GM12878 (cell line): ENCODE measurements at regions not wholly inside any gene's neighbourhood (a gene's known extent, or its start where the extent isn't known, plus 50 kb on each side); places are given as distances from the start of the nearest gene placed in this dataset.

Experiments
- ATAC-seq: fragments of 200-7000 bp; cut with Tn5 transposase; 3 replicates; pipeline ENCODE4 v1.9.1; 2020; ENCODE audit warnings: mild to moderate bottlenecking, moderate library complexity
- BruUV-seq: library from RNA; stranded (reverse); fragments of 400-500 nt; replicated peaks from 2 replicates; lab custom pipeline; 2021; lab: Mats Ljungman, UMichigan
- CTCF ChIA-PET: fragments of 300-600 bp; sonication (Branson Sonifier 250); formaldehyde crosslinking; extraction: SDS; loops from one replicate; lab custom pipeline; 2021; ENCODE audit warnings: inconsistent platforms; lab: Yijun Ruan, JAX
- POLR2A ChIA-PET: fragments of 350-600 bp; formaldehyde crosslinking; extraction: SDS; loops from one replicate; lab custom pipeline; 2021; ENCODE audit warnings: inconsistent platforms; lab: Charles Lee
- RAD21 ChIA-PET: fragments of 300-600 bp; sonication (Branson Sonifier 250); formaldehyde crosslinking; loops from one replicate; lab custom pipeline; 2023; ENCODE audit warnings: antibody characterized with exemption; ENCODE audit not compliant: unreplicated experiment; lab: Charles Lee
- SMC1A ChIA-PET: fragments of 300-600 bp; sonication (Branson Sonifier 250); formaldehyde crosslinking; loops from one replicate; lab custom pipeline; 2023; ENCODE audit not compliant: unreplicated experiment, uncharacterized antibody; lab: Charles Lee
- DNase-seq: peaks from one replicate; pipeline ENCODE4 v3.0.0-alpha.2; 2011; ENCODE audit warnings: low read depth, low spot score
- FAIRE-seq: peaks from 3 replicates; lab custom pipeline; 2011; peaks lifted over from hg19 to GRCh38; lab: Jason Lieb, UNC
- H2AFZ ChIP-seq: 2 replicates; pipeline ENCODE4 v1.6.0; 2011; ENCODE audit warnings: low read depth, low read length, control low read depth; ENCODE audit not compliant: control insufficient read depth
- H3K27ac ChIP-seq: 2 replicates; pipeline ENCODE4 v1.5.1; 2011; ENCODE audit warnings: control low read depth; ENCODE audit not compliant: control insufficient read depth, insufficient read depth
- H3K27me3 ChIP-seq, 2 experiments: replicated peaks in 1 of 2; 2 replicates each; pipeline versions ENCODE4 v1.6.0 to v1.6.1; 2011; ENCODE audit warnings: low read length in 1 of 2; ENCODE audit not compliant: control insufficient read depth in 2 of 2, insufficient read depth in 2 of 2
- H3K36me3 ChIP-seq, 2 experiments: 2 replicates each; pipeline ENCODE4 v1.5.1; 2011; ENCODE audit warnings: low read length in 1 of 2; ENCODE audit not compliant: control insufficient read depth in 2 of 2, insufficient read depth in 2 of 2
- H3K4me1 ChIP-seq: 2 replicates; pipeline ENCODE4 v1.6.1; 2011; ENCODE audit warnings: mild to moderate bottlenecking, low read length, moderate library complexity, mixed read lengths; ENCODE audit not compliant: control insufficient read depth, insufficient read depth
- H3K4me2 ChIP-seq: 2 replicates; pipeline ENCODE4 v1.6.0; 2011; ENCODE audit warnings: control low read depth; ENCODE audit not compliant: control insufficient read depth, insufficient read depth
- H3K4me3 ChIP-seq: fragments of 200-600 bp; sonication (generic); 2 replicates; pipeline ENCODE4 v1.5.1; 2016
- H3K79me2 ChIP-seq: 2 replicates; pipeline ENCODE4 v1.6.0; 2011; ENCODE audit warnings: low read length; ENCODE audit not compliant: control insufficient read depth, insufficient read depth
- H3K9ac ChIP-seq: 2 replicates; pipeline ENCODE4 v1.8.0; 2011; ENCODE audit warnings: low read length, control low read depth, mixed read lengths; ENCODE audit not compliant: control insufficient read depth, insufficient read depth
- H3K9me3 ChIP-seq: replicated peaks from 3 replicates; pipeline ENCODE4 v1.5.1; 2011; ENCODE audit warnings: mild to moderate bottlenecking, low read length; ENCODE audit not compliant: control insufficient read depth, insufficient read depth
- H4K20me1 ChIP-seq: 2 replicates; pipeline ENCODE4 v1.6.0; 2011; ENCODE audit not compliant: control insufficient read depth, insufficient read depth
- BMI1 ChIP-seq: fragments of 450-650 bp; IDR thresholded peaks from 2 replicates; pipeline ENCODE4 v1.6.1; 2016; ENCODE audit warnings: mild to moderate bottlenecking, moderate library complexity, borderline replicate concordance
- CBX3 ChIP-seq: fragments of 200-600 bp; sonication (generic); IDR thresholded peaks from 2 replicates; pipeline ENCODE4 v1.6.1; 2016; ENCODE audit warnings: low read depth, borderline replicate concordance
- CBX5 ChIP-seq: sonication (generic); IDR thresholded peaks from 2 replicates; pipeline ENCODE4 v1.6.1; 2016; ENCODE audit warnings: low read depth, moderate library complexity, mild to moderate bottlenecking, inconsistent platforms
- ETV6 ChIP-seq, 2 experiments: fragments of 450-650 bp in 1 of 2; IDR thresholded peaks in 1 of 2; conservative IDR thresholded peaks in 1 of 2; 2 replicates each; pipeline ENCODE4 v1.6.1; 2014; ENCODE audit warnings: antibody characterized with exemption in 1 of 2, borderline replicate concordance in 1 of 2, low read depth in 1 of 2, mild to moderate bottlenecking in 1 of 2, moderate library complexity in 1 of 2
- IRF3 ChIP-seq: fragments of 450-650 bp; IDR thresholded peaks from 2 replicates; pipeline ENCODE4 v1.6.1; 2014; ENCODE audit warnings: mild to moderate bottlenecking
- MEF2B ChIP-seq: fragments of 450-650 bp; IDR thresholded peaks from 2 replicates; pipeline ENCODE4 v1.6.1; 2018; ENCODE audit warnings: mild to moderate bottlenecking, moderate library complexity; ENCODE audit not compliant: partially characterized antibody, poor library complexity, severe bottlenecking
- NFYA ChIP-seq: IDR thresholded peaks from 2 replicates; pipeline ENCODE4 v1.6.1; 2011; ENCODE audit warnings: low read depth, mild to moderate bottlenecking, low read length, improper control_type of control experiment, borderline replicate concordance
- PAX8 ChIP-seq: fragments of 450-650 bp; IDR thresholded peaks from 2 replicates; pipeline ENCODE4 v1.6.1; 2017; ENCODE audit warnings: mild to moderate bottlenecking, moderate library complexity
- PML ChIP-seq: IDR thresholded peaks from 2 replicates; pipeline ENCODE4 v1.6.1; 2012; ENCODE audit warnings: low read length, inconsistent platforms
- RFX5 ChIP-seq: IDR thresholded peaks from 2 replicates; pipeline ENCODE4 v1.6.1; 2011; ENCODE audit warnings: low read depth, low read length, improper control_type of control experiment
- SREBF2 ChIP-seq: IDR thresholded peaks from 2 replicates; pipeline ENCODE4 v1.6.1; 2012; ENCODE audit warnings: mild to moderate bottlenecking, low read length
- SRF ChIP-seq, 2 experiments: IDR thresholded peaks; 2 replicates each; pipeline ENCODE4 v1.6.1; 2011; ENCODE audit warnings: low read depth in 2 of 2, low read length in 2 of 2, mild to moderate bottlenecking in 1 of 2, moderate library complexity in 1 of 2
- TBL1XR1 ChIP-seq: IDR thresholded peaks from 2 replicates; pipeline ENCODE4 v1.6.1; 2012; ENCODE audit warnings: low read depth, low read length, improper control_type of control experiment
- YBX1 ChIP-seq: fragments of 450-650 bp; IDR thresholded peaks from 2 replicates; pipeline ENCODE4 v1.6.1; 2016; ENCODE audit warnings: antibody characterized with exemption
- WGBS: methylation state at CpG from one replicate; pipeline ENCODE4 v1.1.6; 2016; ENCODE audit warnings: low lambda C conversion rate; ENCODE audit not compliant: insufficient replicate concordance, insufficient coverage; ENCODE audit errors: missing lambda C conversion rate; 5-methylcytosine and 5-hydroxymethylcytosine counted together
- in situ Hi-C: fragments of 300-500 bp; cut with MboI; formaldehyde crosslinking; loops from 9 replicates; pipeline ENCODE4 v1.14.3; 2018; ENCODE audit warnings: mixed read lengths
- intact Hi-C: fragments of 100-400 bp; cut with micrococcal nuclease; formaldehyde crosslinking; loops from one replicate; pipeline ENCODE4 v1.14.2; 2022; ENCODE audit not compliant: unreplicated experiment
- TF ChIP-seq, protein P1 (sequence below): fragments of 450-650 bp; IDR thresholded peaks from 2 replicates; pipeline ENCODE4 v1.6.1; 2018; ENCODE audit warnings: borderline replicate concordance, mild to moderate bottlenecking; ENCODE audit not compliant: partially characterized antibody
- TF ChIP-seq, protein P2 (sequence below): IDR thresholded peaks from 2 replicates; pipeline ENCODE4 v1.6.1; 2012; ENCODE audit warnings: low read depth, low read length, improper control_type of control experiment
- TF ChIP-seq, protein P3 (sequence below): fragments of 450-650 bp; IDR thresholded peaks from 2 replicates; pipeline ENCODE4 v1.6.1; 2016; ENCODE audit warnings: mild to moderate bottlenecking

DNA sequence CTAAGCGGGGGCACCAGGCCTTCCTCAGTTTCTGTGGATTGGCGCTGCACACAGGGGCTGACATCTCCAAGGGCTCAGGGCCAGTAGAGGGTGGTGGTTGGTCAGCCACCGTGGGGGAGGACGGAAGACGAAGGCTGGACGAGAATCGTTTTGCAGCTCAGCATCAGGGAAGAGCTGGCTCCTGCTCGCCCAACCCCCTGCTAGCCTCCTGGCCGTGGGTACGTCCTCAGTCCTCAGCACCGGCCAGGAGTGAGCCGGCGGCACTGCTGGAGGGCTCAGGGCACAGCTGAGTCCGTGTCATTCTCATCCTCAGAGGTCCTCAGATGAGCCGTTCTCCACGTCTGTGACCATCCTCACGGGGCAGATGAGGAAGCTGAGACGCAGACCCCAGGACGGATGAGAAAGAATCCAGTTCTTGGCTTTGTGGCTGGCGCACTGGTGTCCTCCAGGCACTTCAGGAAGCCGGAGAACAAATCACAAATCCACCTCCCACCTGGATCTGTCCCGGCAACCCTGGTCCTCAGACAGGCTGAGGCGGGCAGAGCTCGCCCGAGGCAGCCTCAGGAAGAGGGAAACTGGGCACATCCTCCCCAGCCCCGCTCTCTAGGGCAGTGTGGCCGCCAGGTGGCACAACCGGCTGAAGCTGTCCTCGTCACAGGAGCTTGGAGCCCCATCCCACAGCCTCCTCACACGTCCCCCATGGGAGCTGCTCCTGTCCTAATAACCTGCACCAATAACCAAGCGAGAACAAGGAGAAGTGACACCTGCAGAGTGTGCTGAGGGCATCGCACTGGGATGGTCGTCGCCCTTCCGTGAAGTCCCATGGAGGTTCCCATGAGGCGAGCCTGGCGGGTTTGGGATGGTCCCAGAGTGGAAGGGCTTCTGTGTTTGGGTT lies 393.7 kb downstream of the BRD1 start (continued):
- TF ChIP-seq PAX8, result no peak
- no peak for TF ChIP-seq ETV6 (conservative IDR thresholded peaks at IDR 0.05 in 1 of 2, IDR thresholded peaks at IDR 0.05 in 1 of 2; ENCODE audit: borderline replicate concordance in 1 of 2, low read depth in 1 of 2)
- no peak for TF ChIP-seq SRF (IDR thresholded peaks at IDR 0.05; ENCODE audit: low read depth in 2 of 2, low read length in 2 of 2)

DNA sequence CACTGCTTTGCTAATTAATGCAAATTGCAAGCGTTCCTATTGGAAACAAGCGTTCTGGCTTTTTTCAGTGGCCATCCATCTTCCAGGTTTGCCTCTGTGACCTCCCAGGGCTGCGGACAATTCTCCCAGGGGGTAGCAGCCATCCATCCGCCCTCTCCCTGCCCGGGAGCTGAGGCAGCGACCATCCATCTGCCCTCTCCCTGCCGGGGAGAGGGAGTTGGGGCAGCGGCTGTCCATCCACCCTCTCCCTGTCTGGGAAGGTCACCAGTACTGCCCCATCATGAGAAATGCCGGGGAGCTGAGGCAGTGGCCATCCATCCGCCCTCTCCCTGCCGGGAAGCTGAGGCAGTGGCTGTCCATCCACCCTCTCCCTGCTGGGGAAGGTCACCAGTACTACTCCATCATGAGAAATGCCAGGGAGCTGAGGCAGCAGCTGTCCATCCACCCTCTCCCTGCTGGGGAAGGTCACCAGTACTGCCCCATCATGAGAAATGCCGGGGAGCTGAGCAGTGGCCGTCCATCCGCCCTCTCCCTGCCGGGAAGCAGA lies 394.7 kb downstream of the BRD1 start:
- in situ Hi-C loops (loop anchor here (10.0 kb wide), 1 partner anchor 58 kb away; no protein-coding TSS in a partner anchor), intact Hi-C loops (no loop called here)
- Histone ChIP-seq H3K4me2 (no peak overlapping the region), H3K36me3 (no peaks in the 10 kb centered on the region), H2AFZ (no peak overlapping the region), H3K9me3 (no peaks in the 10 kb centered on the region; the same call in 2 of the 3 replicates), H3K4me3 (no peak overlapping the region), H3K27ac (no peak overlapping the region), H4K20me1 (no peaks in the 10 kb centered on the region), H3K9ac (no peak overlapping the region), H3K4me1 (no peaks in the 10 kb centered on the region), H3K27me3 (no peaks in the 10 kb centered on the region), H3K79me2 (no peaks in the 10 kb centered on the region)
- ChIA-PET RAD21 (no interaction called here), POLR2A (no interaction called here), CTCF (no interaction called here), SMC1A (no interaction called here)
- no peak for FAIRE-seq
- ATAC-seq, result no peak
- no peak for DNase-seq
- 31% methylated on average over 12 of the region's 15 CpGs for WGBS
- no TSS peak for BruUV-seq
- TF ChIP-seq TBL1XR1 (no peak), YBX1 (no peak), PML (no peak), CBX5 (no peak), MEF2B (no peak), BMI1 (no peak), SREBF2 (no peak), NFYA (no peak), CBX3 (no peak), RFX5 (no peak), IRF3 (no peak)
- TF ChIP-seq, protein P1, sequence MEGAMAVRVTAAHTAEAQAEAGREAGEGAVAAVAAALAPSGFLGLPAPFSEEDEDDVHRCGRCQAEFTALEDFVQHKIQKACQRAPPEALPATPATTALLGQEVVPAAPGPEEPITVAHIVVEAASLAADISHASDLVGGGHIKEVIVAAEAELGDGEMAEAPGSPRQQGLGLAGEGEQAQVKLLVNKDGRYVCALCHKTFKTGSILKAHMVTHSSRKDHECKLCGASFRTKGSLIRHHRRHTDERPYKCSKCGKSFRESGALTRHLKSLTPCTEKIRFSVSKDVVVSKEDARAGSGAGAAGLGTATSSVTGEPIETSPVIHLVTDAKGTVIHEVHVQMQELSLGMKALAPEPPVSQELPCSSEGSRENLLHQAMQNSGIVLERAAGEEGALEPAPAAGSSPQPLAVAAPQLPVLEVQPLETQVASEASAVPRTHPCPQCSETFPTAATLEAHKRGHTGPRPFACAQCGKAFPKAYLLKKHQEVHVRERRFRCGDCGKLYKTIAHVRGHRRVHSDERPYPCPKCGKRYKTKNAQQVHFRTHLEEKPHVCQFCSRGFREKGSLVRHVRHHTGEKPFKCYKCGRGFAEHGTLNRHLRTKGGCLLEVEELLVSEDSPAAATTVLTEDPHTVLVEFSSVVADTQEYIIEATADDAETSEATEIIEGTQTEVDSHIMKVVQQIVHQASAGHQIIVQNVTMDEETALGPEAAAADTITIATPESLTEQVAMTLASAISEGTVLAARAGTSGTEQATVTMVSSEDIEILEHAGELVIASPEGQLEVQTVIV, result no peak
- TF ChIP-seq, protein P2, sequence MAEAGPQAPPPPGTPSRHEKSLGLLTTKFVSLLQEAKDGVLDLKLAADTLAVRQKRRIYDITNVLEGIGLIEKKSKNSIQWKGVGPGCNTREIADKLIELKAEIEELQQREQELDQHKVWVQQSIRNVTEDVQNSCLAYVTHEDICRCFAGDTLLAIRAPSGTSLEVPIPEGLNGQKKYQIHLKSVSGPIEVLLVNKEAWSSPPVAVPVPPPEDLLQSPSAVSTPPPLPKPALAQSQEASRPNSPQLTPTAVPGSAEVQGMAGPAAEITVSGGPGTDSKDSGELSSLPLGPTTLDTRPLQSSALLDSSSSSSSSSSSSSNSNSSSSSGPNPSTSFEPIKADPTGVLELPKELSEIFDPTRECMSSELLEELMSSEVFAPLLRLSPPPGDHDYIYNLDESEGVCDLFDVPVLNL, result no peak
- TF ChIP-seq, protein P3, sequence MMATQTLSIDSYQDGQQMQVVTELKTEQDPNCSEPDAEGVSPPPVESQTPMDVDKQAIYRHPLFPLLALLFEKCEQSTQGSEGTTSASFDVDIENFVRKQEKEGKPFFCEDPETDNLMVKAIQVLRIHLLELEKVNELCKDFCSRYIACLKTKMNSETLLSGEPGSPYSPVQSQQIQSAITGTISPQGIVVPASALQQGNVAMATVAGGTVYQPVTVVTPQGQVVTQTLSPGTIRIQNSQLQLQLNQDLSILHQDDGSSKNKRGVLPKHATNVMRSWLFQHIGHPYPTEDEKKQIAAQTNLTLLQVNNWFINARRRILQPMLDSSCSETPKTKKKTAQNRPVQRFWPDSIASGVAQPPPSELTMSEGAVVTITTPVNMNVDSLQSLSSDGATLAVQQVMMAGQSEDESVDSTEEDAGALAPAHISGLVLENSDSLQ, result no peak
